Ishikawa (cell line): ENCODE measurements at regions not wholly inside any gene's neighbourhood (a gene's known extent, or its start where the extent isn't known, plus 50 kb on each side); places are given as distances from the start of the nearest gene placed in this dataset.

ENCODE experiments used
- CEBPB ChIP-seq: IDR thresholded peaks from 2 replicates; pipeline ENCODE4 v1.6.1; 2012
- CREB1 ChIP-seq: IDR thresholded peaks from 2 replicates; pipeline ENCODE4 v1.6.1; 2012; ENCODE audit warnings: low read depth
- EGR1 ChIP-seq: IDR thresholded peaks from 2 replicates; pipeline ENCODE4 v1.6.1; 2012
- EP300 ChIP-seq: IDR thresholded peaks from 2 replicates; pipeline ENCODE4 v1.6.1; 2012; ENCODE audit warnings: borderline replicate concordance
- FOXM1 ChIP-seq: IDR thresholded peaks from 2 replicates; pipeline ENCODE4 v1.6.1; 2012; ENCODE audit warnings: low read depth, borderline replicate concordance
- MAX ChIP-seq: IDR thresholded peaks from 2 replicates; pipeline ENCODE4 v1.6.1; 2012
- NFIC ChIP-seq: IDR thresholded peaks from 2 replicates; pipeline ENCODE4 v1.6.1; 2012
- RAD21 ChIP-seq: IDR thresholded peaks from 2 replicates; pipeline ENCODE4 v1.6.1; 2012; ENCODE audit warnings: low read depth
- TAF1 ChIP-seq: IDR thresholded peaks from 2 replicates; pipeline ENCODE4 v1.6.1; 2012; ENCODE audit warnings: low read depth, mild to moderate bottlenecking
- TCF12 ChIP-seq: IDR thresholded peaks from 2 replicates; pipeline ENCODE4 v1.6.1; 2012; ENCODE audit warnings: low read depth
- TEAD4 ChIP-seq: IDR thresholded peaks from 2 replicates; pipeline ENCODE4 v1.6.1; 2012
- USF1 ChIP-seq: IDR thresholded peaks from 2 replicates; pipeline ENCODE4 v1.6.1; 2012
- YY1 ChIP-seq: IDR thresholded peaks from 2 replicates; pipeline ENCODE4 v1.6.1; 2012; ENCODE audit warnings: low read depth
- ZBTB7A ChIP-seq: IDR thresholded peaks from 2 replicates; pipeline ENCODE4 v1.6.1; 2012; ENCODE audit warnings: low read depth
- TF ChIP-seq, protein P1 (sequence below): IDR thresholded peaks from 2 replicates; pipeline ENCODE4 v1.6.1; 2012; ENCODE audit warnings: low read depth, mild to moderate bottlenecking

DNA sequence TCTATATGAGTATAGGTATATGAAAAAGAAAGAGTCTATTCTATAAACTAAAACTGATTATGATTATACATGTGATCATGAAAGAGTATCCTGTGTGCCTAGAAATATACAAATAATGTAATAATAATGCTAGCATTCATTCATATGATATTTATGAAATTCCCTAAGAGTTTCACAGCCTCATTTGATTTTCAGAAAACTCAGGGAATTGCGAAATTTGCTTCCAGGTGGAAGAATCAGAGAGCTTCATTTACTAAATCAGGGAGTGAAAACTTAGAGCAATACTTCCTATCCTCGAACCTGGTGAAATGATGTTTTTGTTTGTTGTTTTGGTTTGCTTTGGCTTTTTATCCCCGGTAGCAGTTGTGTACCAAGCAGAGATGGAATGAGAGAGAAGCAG is 1105.7 kb upstream of the SLIT2 start:
- TF ChIP-seq EP300: no peak
- no peak for TF ChIP-seq NFIC
- TF ChIP-seq CEBPB: peak; percentile 58; the same call in 1 of the 2 replicates

DNA sequence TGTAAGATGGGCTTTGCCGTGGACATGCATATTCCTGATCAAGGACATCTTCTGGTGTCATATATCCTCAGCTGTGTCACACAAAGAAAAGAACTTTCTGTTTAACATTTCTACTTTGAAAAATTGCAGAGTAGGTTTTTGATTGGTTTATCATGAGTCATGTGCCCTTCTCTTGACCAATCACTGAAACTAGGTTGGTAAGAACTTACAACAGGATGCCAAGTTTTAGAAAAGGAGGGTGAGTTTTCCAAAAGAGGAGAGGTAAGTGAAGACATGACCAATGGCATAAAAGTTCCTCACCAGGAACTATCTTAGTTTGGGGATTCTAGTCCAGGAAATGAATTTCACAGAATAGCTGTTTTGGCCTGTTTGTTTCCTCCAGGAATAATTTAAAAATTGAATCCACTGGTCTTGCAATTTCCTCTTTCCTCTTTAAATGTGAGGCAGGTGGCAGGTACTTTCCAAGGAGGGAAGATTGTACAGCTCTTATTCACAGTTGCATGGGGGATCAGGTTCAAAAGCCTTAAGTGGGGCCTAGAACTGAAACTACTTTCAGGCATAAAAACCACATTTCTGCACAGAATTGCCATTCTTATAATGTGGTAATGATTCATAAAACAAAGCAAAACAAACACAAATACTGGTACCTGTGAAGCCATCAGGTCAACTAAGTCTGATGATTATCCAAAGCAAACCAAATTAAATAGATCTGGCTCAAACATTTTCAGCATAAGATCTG is 1114.5 kb upstream of the LCORL start:
- TF ChIP-seq EGR1 (no peak), USF1 (no peak), TCF12 (no peak), RAD21 (no peak), YY1 (no peak), MAX (no peak), FOXM1 (no peak), CREB1 (no peak), EP300 (no peak), TAF1 (no peak), CEBPB (no peak), TEAD4 (no peak), NFIC (no peak), ZBTB7A (no peak)
- TF ChIP-seq, protein P1, sequence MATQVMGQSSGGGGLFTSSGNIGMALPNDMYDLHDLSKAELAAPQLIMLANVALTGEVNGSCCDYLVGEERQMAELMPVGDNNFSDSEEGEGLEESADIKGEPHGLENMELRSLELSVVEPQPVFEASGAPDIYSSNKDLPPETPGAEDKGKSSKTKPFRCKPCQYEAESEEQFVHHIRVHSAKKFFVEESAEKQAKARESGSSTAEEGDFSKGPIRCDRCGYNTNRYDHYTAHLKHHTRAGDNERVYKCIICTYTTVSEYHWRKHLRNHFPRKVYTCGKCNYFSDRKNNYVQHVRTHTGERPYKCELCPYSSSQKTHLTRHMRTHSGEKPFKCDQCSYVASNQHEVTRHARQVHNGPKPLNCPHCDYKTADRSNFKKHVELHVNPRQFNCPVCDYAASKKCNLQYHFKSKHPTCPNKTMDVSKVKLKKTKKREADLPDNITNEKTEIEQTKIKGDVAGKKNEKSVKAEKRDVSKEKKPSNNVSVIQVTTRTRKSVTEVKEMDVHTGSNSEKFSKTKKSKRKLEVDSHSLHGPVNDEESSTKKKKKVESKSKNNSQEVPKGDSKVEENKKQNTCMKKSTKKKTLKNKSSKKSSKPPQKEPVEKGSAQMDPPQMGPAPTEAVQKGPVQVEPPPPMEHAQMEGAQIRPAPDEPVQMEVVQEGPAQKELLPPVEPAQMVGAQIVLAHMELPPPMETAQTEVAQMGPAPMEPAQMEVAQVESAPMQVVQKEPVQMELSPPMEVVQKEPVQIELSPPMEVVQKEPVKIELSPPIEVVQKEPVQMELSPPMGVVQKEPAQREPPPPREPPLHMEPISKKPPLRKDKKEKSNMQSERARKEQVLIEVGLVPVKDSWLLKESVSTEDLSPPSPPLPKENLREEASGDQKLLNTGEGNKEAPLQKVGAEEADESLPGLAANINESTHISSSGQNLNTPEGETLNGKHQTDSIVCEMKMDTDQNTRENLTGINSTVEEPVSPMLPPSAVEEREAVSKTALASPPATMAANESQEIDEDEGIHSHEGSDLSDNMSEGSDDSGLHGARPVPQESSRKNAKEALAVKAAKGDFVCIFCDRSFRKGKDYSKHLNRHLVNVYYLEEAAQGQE: no peak

GRCh38 chr4:19134685-19135084 is 1113.1 kb upstream of the LCORL start:
- TF ChIP-seq ZBTB7A (no peak), RAD21 (no peak), NFIC (no peak), TAF1 (no peak), EP300 (no peak), CEBPB (no peak), TEAD4 (no peak), EGR1 (no peak), CREB1 (no peak), USF1 (no peak), FOXM1 (no peak), MAX (no peak), TCF12 (no peak), YY1 (no peak)
- TF ChIP-seq, protein P1: no peak

DNA sequence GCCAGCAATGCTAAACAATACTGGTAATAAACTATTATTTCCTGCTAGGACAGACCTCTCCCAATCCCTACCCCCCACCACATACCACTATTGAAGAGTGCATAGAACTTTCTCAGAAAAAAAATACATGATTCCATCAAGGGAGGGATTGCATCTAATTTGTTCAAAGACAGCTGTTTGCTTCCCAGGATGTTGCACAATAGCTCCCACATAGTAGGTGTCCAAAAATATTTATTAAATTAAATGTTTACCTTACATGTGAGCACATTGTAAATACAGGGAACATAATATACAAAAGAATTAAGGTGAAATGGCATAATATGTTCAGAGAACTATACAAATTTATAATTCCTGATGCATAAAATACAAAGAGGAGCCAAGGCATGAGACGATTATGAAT is 1111.8 kb upstream of the LCORL start:
- TF ChIP-seq TAF1 (no peak), RAD21 (no peak), EGR1 (no peak), USF1 (no peak), NFIC (no peak), TEAD4 (no peak)

GRCh38 chr4:19130866-19131265 is 1109.3 kb upstream of the LCORL start:
- no peak for TF ChIP-seq TEAD4
- no peak for TF ChIP-seq MAX
- no peak for TF ChIP-seq USF1
- no peak for TF ChIP-seq ZBTB7A
- TF ChIP-seq CREB1: no peak
- TF ChIP-seq, protein P1: no peak
- no peak for TF ChIP-seq CEBPB
- no peak for TF ChIP-seq YY1
- no peak for TF ChIP-seq TAF1
- no peak for TF ChIP-seq TCF12
- TF ChIP-seq EP300: no peak
- no peak for TF ChIP-seq FOXM1
- no peak for TF ChIP-seq RAD21
- TF ChIP-seq EGR1: no peak
- no peak for TF ChIP-seq NFIC
